ENCODE measurements at regions not wholly inside any gene's neighbourhood (a gene's known extent, or its start where the extent isn't known, plus 50 kb on each side); places are given as distances from the start of the nearest gene placed in this dataset.

GRCh38 chr4:74632634-74633033 is 161.7 kb downstream of the BTC start:
- H3K27me3 ChIP-seq = no peaks in the 10 kb centered on the region
- DNase-seq (peak in 1 of 3 donors; percentile 48), ATAC-seq (peak in 2 of 4 donors; percentile 33 to 94)
- no peaks in the 10 kb centered on the region for H3K4me1 ChIP-seq
- TF ChIP-seq POLR2A (IDR thresholded peaks at IDR 0.05) = no peak
- TF ChIP-seq CTCF (IDR thresholded peaks at IDR 0.05) = no peak
- no peak overlapping the region for H3K27ac ChIP-seq
- WGBS (ENCODE audit: insufficient coverage, low coverage, low lambda C conversion rate, missing lambda C conversion rate) = 8% methylated on average over 3 of the region's 3 CpGs
- H3K9me3 ChIP-seq = no peaks in the 10 kb centered on the region
- H3K36me3 ChIP-seq = no peaks in the 10 kb centered on the region
- intact Hi-C loops (cut with DNase I) = no loop called here
- no peak overlapping the region for H3K4me3 ChIP-seq

DNA sequence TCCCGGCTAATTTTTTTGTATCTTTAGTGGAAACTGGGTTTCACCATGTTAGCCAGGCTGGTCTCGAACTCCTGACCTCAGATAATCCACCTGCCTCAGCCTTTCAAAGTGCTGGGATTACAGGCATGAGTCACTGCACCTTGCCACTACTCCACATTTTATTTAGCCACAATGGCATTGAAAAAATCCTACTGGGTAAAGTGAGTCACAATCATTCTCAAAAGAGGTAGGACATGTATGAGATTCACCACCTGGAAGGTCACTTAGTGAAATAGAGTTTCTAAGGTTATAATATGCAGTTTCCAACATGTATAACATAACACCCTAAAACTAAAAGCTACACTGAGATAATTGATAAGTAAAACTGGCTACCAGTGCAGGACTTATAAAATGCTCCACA is 159.2 kb downstream of the BTC start:
- no peaks in the 10 kb centered on the region for H3K4me1 ChIP-seq
- intact Hi-C loops (cut with DNase I) = no loop called here
- no peaks in the 10 kb centered on the region for H3K27me3 ChIP-seq
- H3K27ac ChIP-seq = no peak overlapping the region
- H3K36me3 ChIP-seq = no peaks in the 10 kb centered on the region
- DNase-seq (no peak), ATAC-seq (no peak)
- H3K4me3 ChIP-seq = no peak overlapping the region
- H3K9me3 ChIP-seq = no peaks in the 10 kb centered on the region
- TF ChIP-seq CTCF (IDR thresholded peaks at IDR 0.05) = no peak
- TF ChIP-seq POLR2A (IDR thresholded peaks at IDR 0.05) = no peak
- 50% methylated on average over 1 of the region's 2 CpGs for WGBS (ENCODE audit: insufficient coverage, low coverage, low lambda C conversion rate, missing lambda C conversion rate)

DNA sequence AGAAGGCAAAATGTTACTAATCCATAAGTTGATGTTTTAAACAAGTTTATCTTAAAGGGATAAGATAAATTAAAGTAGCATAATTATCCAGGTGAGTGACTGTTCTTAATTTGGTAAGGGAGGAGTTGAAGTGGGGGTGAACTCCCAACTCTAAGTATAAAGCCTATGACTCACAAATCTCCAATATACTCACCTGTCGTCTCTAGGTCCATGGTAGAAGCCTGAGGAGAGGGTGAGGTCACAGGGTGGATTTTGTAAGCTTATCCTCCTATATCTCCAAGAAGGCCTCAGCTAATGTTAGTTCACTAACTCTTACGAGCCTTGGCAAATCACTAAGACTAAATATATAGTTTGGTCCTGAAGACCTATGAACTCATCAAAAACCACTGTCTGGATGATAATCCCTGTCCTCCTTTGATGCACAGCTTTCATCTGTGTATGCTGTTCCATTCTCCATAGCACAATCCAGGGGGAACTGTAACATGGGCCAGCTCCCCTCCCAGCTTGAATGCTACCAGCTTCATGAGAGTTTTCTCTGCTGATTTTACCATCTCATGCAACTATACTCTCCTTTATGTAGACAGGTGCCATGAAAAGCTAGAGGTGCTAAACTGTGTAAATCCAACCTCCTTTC is 158.7 kb downstream of the BTC start:
- Histone ChIP-seq H3K36me3 (no peaks in the 10 kb centered on the region), H3K4me1 (no peaks in the 10 kb centered on the region), H3K9me3 (no peaks in the 10 kb centered on the region), H3K27ac (no peak overlapping the region), H3K4me3 (no peak overlapping the region), H3K27me3 (no peaks in the 10 kb centered on the region)
- ATAC-seq (no peak), DNase-seq (no peak)
- 62% methylated on average over 2 of the region's 2 CpGs for WGBS (ENCODE audit: insufficient coverage, low coverage, low lambda C conversion rate, missing lambda C conversion rate)
- intact Hi-C loops (cut with DNase I) = no loop called here
- TF ChIP-seq CTCF (IDR thresholded peaks at IDR 0.05) (no peak), POLR2A (IDR thresholded peaks at IDR 0.05) (no peak)

GRCh38 chr4:74638001-74638400 is 156.3 kb downstream of the BTC start:
- H3K36me3 ChIP-seq = no peaks in the 10 kb centered on the region
- intact Hi-C loops (cut with DNase I) = no loop called here
- WGBS (ENCODE audit: insufficient coverage, low coverage, low lambda C conversion rate, missing lambda C conversion rate) = 55% methylated on average over 1 of the region's 1 CpG
- TF ChIP-seq POLR2A (IDR thresholded peaks at IDR 0.05) (no peak), CTCF (IDR thresholded peaks at IDR 0.05) (no peak)
- DNase-seq (no peak), ATAC-seq (no peak)
- no peaks in the 10 kb centered on the region for H3K9me3 ChIP-seq
- H3K27ac ChIP-seq = no peak overlapping the region
- H3K27me3 ChIP-seq = no peaks in the 10 kb centered on the region
- no peaks in the 10 kb centered on the region for H3K4me1 ChIP-seq
- no peak overlapping the region for H3K4me3 ChIP-seq

- intact Hi-C loops (cut with DNase I) = no loop called here
- Histone ChIP-seq H3K27ac (no peak overlapping the region), H3K9me3 (no peaks in the 10 kb centered on the region), H3K4me3 (no peak overlapping the region), H3K4me1 (no peaks in the 10 kb centered on the region), H3K36me3 (no peaks in the 10 kb centered on the region), H3K27me3 (no peaks in the 10 kb centered on the region)
- DNase-seq = no peak
- no peak for ATAC-seq
- 45% methylated on average over 3 of the region's 3 CpGs for WGBS (ENCODE audit: insufficient coverage, low coverage, low lambda C conversion rate, missing lambda C conversion rate)
- TF ChIP-seq CTCF (IDR thresholded peaks at IDR 0.05) = no peak
- TF ChIP-seq POLR2A (IDR thresholded peaks at IDR 0.05) = no peak
Measured at GRCh38 chr4:74638689-74639088, 155.6 kb downstream of the BTC start.
